GM18507 (cell line): ENCODE measurements at regions not wholly inside any gene's neighbourhood (a gene's known extent, or its start where the extent isn't known, plus 50 kb on each side); places are given as distances from the start of the nearest gene placed in this dataset.

Experiments
- DNase-seq: peaks from one replicate; pipeline ENCODE4 v3.0.0; 2011; ENCODE audit warnings: low read depth; ENCODE audit not compliant: insufficient read length; ENCODE audit errors: extremely low spot score
- FAIRE-seq: peaks from 2 replicates; lab custom pipeline; 2011; peaks lifted over from hg19 to GRCh38; lab: Jason Lieb, UNC

GRCh38 chr11:45527898-45528297 is 137.5 kb downstream of the CHST1 start:
- FAIRE-seq: peak; percentile 9
- DNase-seq: no peak

- FAIRE-seq: no peak
- DNase-seq: no peak
Observed at GRCh38 chr11:45525393-45525792, 140.0 kb downstream of the CHST1 start.

DNA sequence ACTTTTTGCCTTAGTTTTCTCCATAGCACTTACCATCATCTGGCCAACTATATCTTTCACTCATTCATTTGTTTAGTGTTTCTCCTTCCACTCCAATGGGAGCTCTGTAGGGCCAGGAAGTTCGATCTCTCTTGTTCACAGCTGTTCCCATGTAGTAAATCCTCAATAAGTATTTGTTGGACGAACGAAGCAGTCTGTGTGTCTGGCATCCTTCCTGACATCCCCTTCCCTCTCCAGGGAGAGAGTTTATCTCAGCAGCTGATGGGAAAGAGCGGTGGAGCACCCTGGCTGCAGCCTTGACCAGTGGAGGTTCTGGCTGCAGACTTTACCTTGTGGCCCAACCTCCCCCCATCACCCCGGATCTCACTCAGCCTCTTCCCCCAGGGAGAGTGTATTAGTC is 141.7 kb downstream of the CHST1 start:
- DNase-seq (no peak), FAIRE-seq (no peak)

DNA sequence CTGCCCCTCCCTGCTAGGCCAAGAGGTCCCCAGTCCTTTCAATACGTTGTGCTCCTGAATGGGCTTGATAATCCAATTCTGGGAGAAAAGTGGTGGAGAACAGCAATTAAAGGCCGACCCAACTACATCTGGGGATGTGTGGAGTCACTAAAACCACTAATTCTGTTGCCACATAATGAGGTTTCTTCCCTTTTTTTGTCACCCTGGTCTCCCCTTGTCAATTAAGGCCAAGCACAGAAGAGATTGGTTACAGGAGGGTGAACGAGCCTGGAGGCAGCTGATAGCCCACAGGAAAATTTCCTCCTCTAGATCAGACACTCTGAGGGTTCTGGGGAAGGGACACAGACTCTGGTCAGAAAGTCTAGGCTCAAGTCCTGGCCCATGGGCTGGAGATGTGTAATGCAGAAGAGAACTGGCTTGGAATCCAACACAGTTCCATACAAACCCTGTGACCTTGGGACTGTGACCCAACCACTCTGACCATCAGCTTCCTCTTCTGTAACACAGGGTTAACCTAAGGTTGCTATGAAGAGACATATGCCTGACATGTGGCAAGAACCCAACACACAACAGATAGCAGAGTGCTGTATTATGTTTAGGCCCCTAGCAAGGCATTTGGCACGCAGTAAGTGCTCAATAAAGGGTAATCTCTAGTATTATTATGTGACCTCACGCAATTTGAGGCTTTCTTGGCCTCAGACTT is 146.4 kb downstream of the CHST1 start:
- DNase-seq (no peak), FAIRE-seq (no peak)

- DNase-seq (no peak), FAIRE-seq (no peak)
Observed at GRCh38 chr11:45518141-45518832, 147.1 kb downstream of the CHST1 start.

- FAIRE-seq (no peak), DNase-seq (no peak)
Observed at GRCh38 chr11:45517171-45517770, 148.2 kb downstream of the CHST1 start.

GRCh38 chr11:45513821-45514340 is 151.5 kb downstream of the CHST1 start:
- no peak for FAIRE-seq
- DNase-seq: no peak

DNA sequence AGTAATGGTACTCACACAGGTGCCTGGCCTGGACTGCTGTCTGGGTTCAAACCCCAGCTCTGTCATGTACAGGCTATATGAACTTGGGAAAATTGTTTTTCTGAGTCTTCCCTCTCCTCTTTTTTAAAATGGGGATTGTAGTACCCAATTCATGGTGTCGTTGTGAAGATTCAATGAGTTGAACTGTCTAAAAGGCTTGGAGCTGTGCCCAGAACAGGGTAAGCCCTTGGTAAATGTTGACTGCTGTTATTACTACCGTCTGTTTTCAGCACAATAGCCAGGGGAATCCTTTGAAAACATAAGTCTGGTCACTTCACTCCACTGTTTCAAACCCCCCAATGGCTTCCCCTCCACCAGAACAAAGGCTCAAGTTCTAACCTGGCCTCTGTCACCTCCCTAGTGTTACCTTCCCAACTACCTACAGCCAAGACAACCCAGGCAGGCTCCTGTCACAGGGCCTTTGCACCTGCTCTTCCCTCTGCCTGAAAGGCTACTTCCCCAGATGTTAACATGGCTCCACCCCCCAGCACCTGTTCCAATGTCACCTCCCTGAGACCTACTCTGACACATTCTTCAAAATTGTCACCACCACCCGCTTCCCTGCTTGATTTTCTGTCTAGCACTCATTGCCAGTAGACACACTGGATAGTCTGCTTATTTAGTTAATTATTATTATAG is 152.8 kb downstream of the CHST1 start:
- no peak for FAIRE-seq
- DNase-seq: no peak

- DNase-seq (no peak), FAIRE-seq (no peak)
Observed at GRCh38 chr11:45511566-45511965, 153.9 kb downstream of the CHST1 start.

DNA sequence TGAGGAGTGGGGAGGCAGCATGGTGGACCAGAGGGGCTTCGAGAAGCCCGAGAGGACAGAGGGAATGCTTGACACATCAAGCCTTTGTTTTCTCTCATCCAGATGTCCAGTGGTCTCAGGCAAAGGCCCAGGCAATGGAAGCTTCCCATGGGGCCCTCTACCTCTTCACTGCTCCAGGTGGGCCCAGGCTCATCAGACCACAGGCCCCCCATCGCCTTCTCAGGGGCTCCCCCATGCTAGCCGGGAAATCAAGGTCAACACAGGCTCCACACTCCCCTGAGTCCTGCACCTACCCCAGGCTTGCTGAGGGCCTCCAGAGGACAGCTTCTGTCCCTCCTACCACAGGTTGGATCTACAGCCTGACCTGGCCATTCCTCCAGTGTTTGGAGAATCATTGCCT is 157.5 kb downstream of the CHST1 start:
- no peak for FAIRE-seq
- no peak for DNase-seq

DNA sequence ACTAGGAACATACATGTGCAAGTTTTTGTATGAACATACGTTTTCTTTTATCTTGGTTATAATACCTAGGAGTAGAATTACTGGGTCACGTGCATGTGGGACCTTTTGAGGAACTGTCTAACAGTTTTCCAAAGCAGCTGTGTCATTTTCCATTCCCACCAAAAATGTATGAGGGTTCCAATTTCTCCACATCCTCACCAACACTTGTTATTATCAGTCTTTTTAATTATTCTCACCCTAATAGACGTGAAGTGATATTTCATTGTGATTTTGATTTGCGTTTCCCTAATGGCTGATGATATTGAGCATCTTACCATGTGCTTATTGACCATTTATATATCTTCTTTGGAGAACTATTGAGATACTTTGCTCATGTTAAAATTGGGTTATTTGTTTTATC is 162.1 kb downstream of the CHST1 start:
- no peak for DNase-seq
- no peak for FAIRE-seq

DNA sequence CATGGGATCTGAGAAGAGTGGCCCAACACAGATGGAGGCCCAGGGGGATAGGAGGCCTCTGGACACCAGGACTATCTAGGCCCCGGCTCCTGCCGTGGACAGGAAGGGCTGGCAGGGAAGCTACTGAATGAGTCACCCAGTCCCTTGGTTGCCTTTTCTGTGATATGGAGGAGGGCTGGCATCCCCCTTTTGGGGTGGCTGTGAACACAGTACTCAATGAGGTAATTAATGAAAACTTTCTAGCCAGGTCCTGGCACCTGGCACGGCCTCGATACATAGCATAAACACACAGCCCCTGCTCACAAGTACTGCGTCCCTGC is 163.2 kb downstream of the CHST1 start:
- no peak for FAIRE-seq
- DNase-seq: no peak

- no peak for FAIRE-seq
- DNase-seq: no peak
Observed at GRCh38 chr11:45501392-45502225, 163.8 kb downstream of the CHST1 start.

DNA sequence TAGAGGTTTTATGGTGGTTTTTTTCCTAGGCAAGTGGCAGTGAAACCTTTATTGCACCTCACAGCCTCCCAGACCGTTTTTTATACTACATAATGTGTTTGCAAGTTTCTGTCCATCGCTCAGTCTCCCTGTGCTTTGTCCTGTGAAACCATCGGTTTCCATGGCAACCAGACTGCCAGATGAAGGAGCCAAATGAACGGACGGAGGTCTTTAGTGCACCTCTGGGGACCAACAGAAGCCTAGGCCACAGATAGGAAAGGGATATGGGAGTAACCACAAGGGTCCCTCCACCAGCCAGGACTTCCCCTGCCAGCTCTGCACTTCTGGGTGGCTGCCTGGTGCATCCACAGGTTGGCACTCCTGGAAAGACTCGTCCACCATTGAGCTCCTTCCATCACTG is 165.0 kb downstream of the CHST1 start:
- no peak for DNase-seq
- no peak for FAIRE-seq

DNA sequence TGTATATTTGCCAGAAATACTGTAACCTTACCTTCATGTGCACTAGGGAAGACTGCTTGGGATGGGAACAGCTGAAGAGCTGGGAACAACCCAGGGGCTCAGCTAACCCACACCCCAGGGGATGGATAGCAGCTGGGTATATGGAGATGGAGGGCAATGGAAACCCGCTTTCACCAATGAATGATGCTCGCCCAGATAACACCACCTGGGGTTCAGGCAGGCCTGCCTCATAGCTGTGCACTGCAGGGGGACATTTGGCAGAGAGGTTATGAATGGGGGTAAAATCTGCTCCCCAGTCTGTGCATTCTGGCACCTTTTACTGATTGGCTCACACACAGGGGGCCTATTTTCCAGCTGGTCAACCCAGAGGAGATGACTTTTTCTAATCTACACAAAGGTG is 170.7 kb downstream of the CHST1 start:
- FAIRE-seq (no peak), DNase-seq (no peak)

GRCh38 chr11:45489281-45489905 is 176.0 kb downstream of the CHST1 start:
- DNase-seq (no peak), FAIRE-seq (no peak)

GRCh38 chr11:45486461-45486860 is 179.0 kb downstream of the CHST1 start:
- no peak for FAIRE-seq
- no peak for DNase-seq

DNA sequence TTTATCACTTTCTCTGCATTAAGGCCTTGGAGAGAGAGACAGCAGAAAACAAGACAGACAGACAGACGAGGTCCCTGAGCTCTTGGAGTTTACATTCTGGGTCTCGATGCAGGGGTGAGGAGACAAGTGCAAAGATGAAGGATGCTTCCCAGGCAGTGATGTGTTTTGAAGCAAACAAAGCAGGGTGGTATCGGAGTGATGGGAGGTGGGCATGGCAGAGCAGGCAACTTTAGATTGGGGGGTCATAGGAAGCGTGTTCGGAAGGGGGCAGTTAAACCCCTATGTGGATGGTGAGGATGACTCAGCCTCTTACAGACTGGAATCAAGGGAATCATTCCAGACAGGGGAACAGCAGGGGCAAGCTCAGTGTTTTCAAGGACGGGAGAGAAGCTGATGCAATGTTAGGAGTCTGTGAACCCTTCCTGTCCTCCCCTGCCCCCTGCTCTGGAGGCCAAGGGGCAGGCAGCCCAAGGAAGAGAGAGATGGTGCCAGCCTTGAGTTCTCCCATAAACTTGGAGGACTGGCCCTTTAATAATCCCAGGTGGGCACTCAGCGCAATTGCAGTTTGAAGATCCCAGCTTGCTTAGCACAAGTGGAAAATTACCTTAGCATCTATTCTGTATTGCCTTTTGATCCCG is 180.2 kb downstream of the CHST1 start:
- no peak for FAIRE-seq
- DNase-seq: no peak
